Right lobe of liver (tissue), 6 donors: ENCODE measurements at regions not wholly inside any gene's neighbourhood (a gene's known extent, or its start where the extent isn't known, plus 50 kb on each side); places are given as distances from the start of the nearest gene placed in this dataset.

Source experiments
- ATAC-seq, 4 donors: fragments of 200-7000 bp; cut with Tn5 transposase; one replicate each; pipeline ENCODE4 v1.9.1; 2020; ENCODE audit warnings: mild to moderate bottlenecking in 4 of 4, moderate library complexity in 4 of 4
- DNase-seq, 3 donors: peaks; one replicate each; pipeline ENCODE4 v3.0.0-alpha.2; 2020
- H3K27ac ChIP-seq, 3 donors: fragments of 200-600 bp; one replicate each; pipeline ENCODE4 v1.8.0; 2022
- H3K27me3 ChIP-seq, 2 donors: fragments of 200-600 bp; one replicate each; pipeline ENCODE4 v1.8.0; 2022
- H3K36me3 ChIP-seq, 4 donors: fragments of 200-600 bp; sonication (generic) in 1 of 4; one replicate each; pipeline versions ENCODE4 v1.5.1 to v1.8.0; 2017 to 2022; ENCODE audit warnings: control low read depth in 1 of 4
- H3K4me1 ChIP-seq, 4 donors: fragments of 200-600 bp; sonication (generic) in 1 of 4; one replicate each; pipeline versions ENCODE4 v1.5.1 to v1.8.0; 2017 to 2022; ENCODE audit warnings: control low read depth in 1 of 4
- H3K4me3 ChIP-seq, 3 donors: fragments of 200-600 bp; one replicate each; pipeline ENCODE4 v1.8.0; 2022
- H3K9me3 ChIP-seq, 4 donors: fragments of 200-600 bp; sonication (generic) in 1 of 4; one replicate each; pipeline versions ENCODE4 v1.5.1 to v1.8.0; 2017 to 2022; ENCODE audit warnings: control low read depth in 1 of 4
- CTCF ChIP-seq, 4 donors: fragments of 200-600 bp in 3 of 4; fragments of 450-650 bp in 1 of 4; IDR thresholded peaks; one replicate each; pipeline versions ENCODE4 v1.5.1 to v1.8.0; 2016 to 2022; ENCODE audit warnings: antibody characterized with exemption in 4 of 4, mild to moderate bottlenecking in 2 of 4
- POLR2A ChIP-seq: fragments of 450-650 bp; IDR thresholded peaks from one replicate; pipeline ENCODE4 v1.6.1; 2017; ENCODE audit warnings: antibody characterized with exemption, mild to moderate bottlenecking
- WGBS: methylation state at CpG from one replicate; pipeline ENCODE4 v1.1.6; 2018; ENCODE audit warnings: low coverage, low lambda C conversion rate; ENCODE audit not compliant: insufficient coverage; ENCODE audit errors: missing lambda C conversion rate; 5-methylcytosine and 5-hydroxymethylcytosine counted together
- intact Hi-C, 2 donors: fragments of 100-400 bp; cut with DNase I; formaldehyde crosslinking; loops; one replicate each; pipeline versions ENCODE4 v1.11.2 to v1.14.1; 2022
- donor health status: DM: no; HTN: yes; CAD: no.
- donor health status: DM: no; HTN: no; CAD: no.
- donor health status: DM: no; HTN: no; CAD: no.
- donor health status: DM: no; HTN: yes; CAD: no.
- donor health status: DM: no; HTN: yes; CAD: no.

- WGBS = 64% methylated on average over 5 of the region's 5 CpGs
- TF ChIP-seq POLR2A = no peak
- no peak for TF ChIP-seq CTCF (IDR thresholded peaks at IDR 0.05)
- Histone ChIP-seq H3K27ac (no peak overlapping the region), H3K36me3 (no peaks in the 10 kb centered on the region), H3K4me3 (no peak overlapping the region), H3K4me1 (peaks cover 0 to 13% (median 0%) of the 10 kb centered on the region in 4 donors), H3K9me3 (no peaks in the 10 kb centered on the region), H3K27me3 (peaks cover 7 to 17% of the 10 kb centered on the region in 2 donors)
- peak in 1 of 4 donors; percentile 50 for ATAC-seq
- intact Hi-C loops = no loop called here
- no peak for DNase-seq
Measured at GRCh38 chr14:97416550-97416949, 619.4 kb downstream of the VRK1 start.

- H3K4me3 ChIP-seq = no peak overlapping the region
- peaks cover 4 to 11% of the 10 kb centered on the region in 2 donors for H3K27me3 ChIP-seq
- no peaks in the 10 kb centered on the region for H3K9me3 ChIP-seq
- DNase-seq (no peak), ATAC-seq (no peak)
- TF ChIP-seq POLR2A (no peak), CTCF (IDR thresholded peaks at IDR 0.05) (no peak)
- no peak overlapping the region for H3K27ac ChIP-seq
- H3K36me3 ChIP-seq = no peaks in the 10 kb centered on the region
- intact Hi-C loops = no loop called here
- WGBS = 67% methylated on average over 1 of the region's 3 CpGs
- peaks cover 0 to 13% (median 0%) of the 10 kb centered on the region in 4 donors for H3K4me1 ChIP-seq
Measured at GRCh38 chr14:97417331-97417730, 620.1 kb downstream of the VRK1 start.

- DNase-seq (no peak), ATAC-seq (no peak)
- TF ChIP-seq CTCF (IDR thresholded peaks at IDR 0.05) (no peak), POLR2A (no peak)
- 52% methylated on average over 6 of the region's 6 CpGs for WGBS
- H3K4me1 ChIP-seq = peaks cover 0 to 10% (median 0%) of the 10 kb centered on the region in 4 donors
- H3K9me3 ChIP-seq = no peaks in the 10 kb centered on the region
- intact Hi-C loops = no loop called here
- no peaks in the 10 kb centered on the region for H3K27me3 ChIP-seq
- H3K4me3 ChIP-seq = no peak overlapping the region
- no peak overlapping the region for H3K27ac ChIP-seq
- H3K36me3 ChIP-seq = no peaks in the 10 kb centered on the region
Measured at GRCh38 chr14:97420211-97420610, 623.0 kb downstream of the VRK1 start.

GRCh38 chr14:97426776-97427175 lies 629.6 kb downstream of the VRK1 start:
- H3K4me1 ChIP-seq = no peaks in the 10 kb centered on the region
- no peak overlapping the region for H3K27ac ChIP-seq
- H3K27me3 ChIP-seq = no peaks in the 10 kb centered on the region
- no peaks in the 10 kb centered on the region for H3K36me3 ChIP-seq
- H3K9me3 ChIP-seq = no peaks in the 10 kb centered on the region
- intact Hi-C loops = no loop called here
- no peak for TF ChIP-seq POLR2A
- 82% methylated on average over 4 of the region's 6 CpGs for WGBS
- DNase-seq (no peak), ATAC-seq (no peak)
- no peak overlapping the region for H3K4me3 ChIP-seq

- ATAC-seq (no peak), DNase-seq (no peak)
- WGBS = 40% methylated on average over 2 of the region's 2 CpGs
- H3K9me3 ChIP-seq = no peaks in the 10 kb centered on the region
- H3K4me3 ChIP-seq = no peak overlapping the region
- H3K4me1 ChIP-seq = no peaks in the 10 kb centered on the region
- no peak overlapping the region for H3K27ac ChIP-seq
- H3K27me3 ChIP-seq = no peaks in the 10 kb centered on the region
- H3K36me3 ChIP-seq = no peaks in the 10 kb centered on the region
- no peak for TF ChIP-seq POLR2A
- TF ChIP-seq CTCF (IDR thresholded peaks at IDR 0.05) = no peak
- intact Hi-C loops = no loop called here
Measured at GRCh38 chr14:97428808-97429440, 631.7 kb downstream of the VRK1 start.
